Left ventricle myocardium inferior (tissue), 1 donor: ENCODE measurements at regions not wholly inside any gene's neighbourhood (a gene's known extent, or its start where the extent isn't known, plus 50 kb on each side); places are given as distances from the start of the nearest gene placed in this dataset.

Experiments
- DNase-seq: peaks from one replicate; pipeline ENCODE4 v3.0.0-alpha.2; 2020
- H3K27ac ChIP-seq: fragments of 200-600 bp; replicated peaks from 2 replicates; pipeline ENCODE4 v1.8.0; 2021
- H3K27me3 ChIP-seq: fragments of 200-600 bp; 2 replicates; pipeline ENCODE4 v1.8.0; 2021; ENCODE audit warnings: low read depth
- H3K36me3 ChIP-seq: fragments of 200-600 bp; 2 replicates; pipeline ENCODE4 v1.8.0; 2021
- H3K4me1 ChIP-seq: fragments of 200-600 bp; 2 replicates; pipeline ENCODE4 v1.8.0; 2021
- H3K4me3 ChIP-seq: fragments of 200-600 bp; 2 replicates; pipeline ENCODE4 v1.8.0; 2021; ENCODE audit warnings: mild to moderate bottlenecking, moderate library complexity
- H3K9me3 ChIP-seq: fragments of 200-600 bp; replicated peaks from 2 replicates; pipeline ENCODE4 v1.8.0; 2021
- CTCF ChIP-seq: fragments of 200-600 bp; IDR thresholded peaks from 2 replicates; pipeline ENCODE4 v1.8.0; 2021; ENCODE audit warnings: antibody characterized with exemption, mild to moderate bottlenecking, borderline replicate concordance
- intact Hi-C: fragments of 100-400 bp; cut with micrococcal nuclease; formaldehyde crosslinking; loops from one replicate; pipeline ENCODE4 v1.11.0; 2022
- donor health status: DM: no; HTN: yes; CAD: no; lungs with severe emphysema.

GRCh38 chr1:95850763-95851162 is 616.8 kb downstream of the RWDD3 start:
- Histone ChIP-seq H3K4me3 (no peak overlapping the region), H3K4me1 (no peaks in the 10 kb centered on the region), H3K36me3 (no peaks in the 10 kb centered on the region), H3K27me3 (no peaks in the 10 kb centered on the region), H3K9me3 (peaks cover 3% of the 10 kb centered on the region), H3K27ac (no peak overlapping the region)
- intact Hi-C loops = no loop called here
- no peak for DNase-seq
- no peak for TF ChIP-seq CTCF

GRCh38 chr1:95852483-95853070 is 618.6 kb downstream of the RWDD3 start:
- H3K27me3 ChIP-seq = no peaks in the 10 kb centered on the region
- H3K27ac ChIP-seq = no peak overlapping the region
- no peaks in the 10 kb centered on the region for H3K36me3 ChIP-seq
- intact Hi-C loops = no loop called here
- no peak for DNase-seq
- no peak for TF ChIP-seq CTCF
- H3K4me3 ChIP-seq = no peak overlapping the region
- H3K4me1 ChIP-seq = no peaks in the 10 kb centered on the region
- peaks cover 3% of the 10 kb centered on the region for H3K9me3 ChIP-seq

GRCh38 chr1:95854457-95854856 is 620.4 kb downstream of the RWDD3 start:
- no peak for DNase-seq

GRCh38 chr1:95863086-95863485 is 629.1 kb downstream of the RWDD3 start:
- intact Hi-C loops = no loop called here
- no peak overlapping the region for H3K27ac ChIP-seq
- H3K27me3 ChIP-seq = no peaks in the 10 kb centered on the region

More at GRCh38 chr1:95854457-95854856, 620.4 kb downstream of the RWDD3 start:
- H3K4me1 ChIP-seq = no peaks in the 10 kb centered on the region
- peaks cover 3% of the 10 kb centered on the region for H3K9me3 ChIP-seq
- no peak overlapping the region for H3K27ac ChIP-seq
- no peak overlapping the region for H3K4me3 ChIP-seq
- intact Hi-C loops = no loop called here
- no peaks in the 10 kb centered on the region for H3K27me3 ChIP-seq
- no peaks in the 10 kb centered on the region for H3K36me3 ChIP-seq
- no peak for TF ChIP-seq CTCF

GRCh38 chr1:95865769-95866168 is 631.8 kb downstream of the RWDD3 start:
- no peaks in the 10 kb centered on the region for H3K27me3 ChIP-seq
- H3K9me3 ChIP-seq = peaks cover 2% of the 10 kb centered on the region
- no peaks in the 10 kb centered on the region for H3K36me3 ChIP-seq
- H3K4me1 ChIP-seq = no peaks in the 10 kb centered on the region
- H3K4me3 ChIP-seq = no peak overlapping the region
- intact Hi-C loops = no loop called here
- TF ChIP-seq CTCF = no peak
- H3K27ac ChIP-seq = no peak overlapping the region
- no peak for DNase-seq

More at GRCh38 chr1:95863086-95863485, 629.1 kb downstream of the RWDD3 start:
- DNase-seq = no peak
- Histone ChIP-seq H3K9me3 (no peaks in the 10 kb centered on the region), H3K4me3 (no peak overlapping the region), H3K4me1 (no peaks in the 10 kb centered on the region), H3K36me3 (no peaks in the 10 kb centered on the region)
- no peak for TF ChIP-seq CTCF
